Liver (tissue), 8 donors: ENCODE measurements at regions not wholly inside any gene's neighbourhood (a gene's known extent, or its start where the extent isn't known, plus 50 kb on each side); places are given as distances from the start of the nearest gene placed in this dataset.

Experiments used
- DNase-seq: peaks from one replicate; pipeline ENCODE4 v3.0.0-alpha.2; 2017; ENCODE audit warnings: low spot score
- H3K27ac ChIP-seq, 2 donors: one replicate each; pipeline ENCODE4 v1.7.0; 2013; ENCODE audit warnings: inconsistent platforms in 2 of 2, low read length in 2 of 2, control low read depth in 1 of 2, low read depth in 1 of 2, mild to moderate bottlenecking in 1 of 2
- H3K27me3 ChIP-seq, 4 donors: one replicate each; pipeline versions ENCODE4 v1.6.1 to v1.7.0; 2013; ENCODE audit warnings: low read length in 3 of 4, inconsistent platforms in 1 of 4, mild to moderate bottlenecking in 1 of 4, moderate library complexity in 1 of 4; ENCODE audit not compliant: control insufficient read depth in 4 of 4, insufficient read depth in 4 of 4
- H3K36me3 ChIP-seq, 4 donors: one replicate each; pipeline versions ENCODE4 v1.6.1 to v1.7.0; 2013; ENCODE audit warnings: low read length in 3 of 4, mild to moderate bottlenecking in 3 of 4, low read depth in 1 of 4, moderate library complexity in 1 of 4; ENCODE audit not compliant: control insufficient read depth in 4 of 4, insufficient read depth in 3 of 4
- H3K4me1 ChIP-seq, 4 donors: one replicate each; pipeline versions ENCODE4 v1.6.1 to v1.7.0; 2013; ENCODE audit warnings: low read length in 3 of 4, mild to moderate bottlenecking in 3 of 4, moderate library complexity in 1 of 4; ENCODE audit not compliant: control insufficient read depth in 4 of 4, insufficient read depth in 4 of 4
- H3K4me3 ChIP-seq, 3 donors: one replicate each; pipeline versions ENCODE4 v1.6.1 to v1.7.0; 2013; ENCODE audit warnings: low read length in 3 of 3, control low read depth in 1 of 3, low read depth in 1 of 3, mild to moderate bottlenecking in 1 of 3
- H3K9ac ChIP-seq, 2 donors: one replicate each; pipeline ENCODE4 v1.7.0; 2013; ENCODE audit warnings: low read length in 2 of 2, mild to moderate bottlenecking in 2 of 2, moderate library complexity in 2 of 2, control low read depth in 1 of 2, low read depth in 1 of 2
- H3K9me3 ChIP-seq, 4 donors: one replicate each; pipeline versions ENCODE4 v1.6.1 to v1.7.0; 2013; ENCODE audit warnings: low read length in 3 of 4; ENCODE audit not compliant: control insufficient read depth in 4 of 4
- CTCF ChIP-seq: fragments of 150-350 bp; IDR thresholded peaks from 2 replicates; pipeline ENCODE4 v1.5.1; 2017; ENCODE audit warnings: improper control_type of control experiment, low read depth, low read length; ENCODE audit not compliant: missing input control
- EGR1 ChIP-seq, 2 donors: IDR thresholded peaks; 2 replicates each; pipeline ENCODE4 v1.6.1; 2016 to 2018; ENCODE audit warnings: antibody characterized with exemption in 2 of 2, low read depth in 2 of 2
- FOXA1 ChIP-seq: IDR thresholded peaks from 2 replicates; pipeline ENCODE4 v1.6.1; 2016; ENCODE audit warnings: antibody characterized with exemption
- FOXA2 ChIP-seq: IDR thresholded peaks from 2 replicates; pipeline ENCODE4 v1.6.1; 2016; ENCODE audit warnings: antibody characterized with exemption
- GABPA ChIP-seq, 2 donors: IDR thresholded peaks in 1 of 2; conservative IDR thresholded peaks in 1 of 2; 2 replicates each; pipeline ENCODE4 v1.6.1; 2016; ENCODE audit warnings: antibody characterized with exemption in 2 of 2, mild to moderate bottlenecking in 1 of 2, moderate library complexity in 1 of 2
- HNF4A ChIP-seq, 2 donors: conservative IDR thresholded peaks; 2 replicates each; pipeline ENCODE4 v1.6.1; 2016; ENCODE audit warnings: antibody characterized with exemption in 2 of 2, mild to moderate bottlenecking in 2 of 2
- HNF4G ChIP-seq: IDR thresholded peaks from 2 replicates; pipeline ENCODE4 v1.6.1; 2016; ENCODE audit warnings: antibody characterized with exemption
- JUND ChIP-seq, 2 donors: IDR thresholded peaks; 2 replicates each; pipeline ENCODE4 v1.6.1; 2016; ENCODE audit warnings: antibody characterized with exemption in 2 of 2
- MAX ChIP-seq: IDR thresholded peaks from 2 replicates; pipeline ENCODE4 v1.6.1; 2016; ENCODE audit warnings: antibody characterized with exemption
- NR2F2 ChIP-seq: IDR thresholded peaks from 2 replicates; pipeline ENCODE4 v1.6.1; 2016; ENCODE audit warnings: antibody characterized with exemption
- RAD21 ChIP-seq, 2 donors: IDR thresholded peaks; 2 replicates each; pipeline ENCODE4 v1.6.1; 2016; ENCODE audit warnings: antibody characterized with exemption in 2 of 2, mild to moderate bottlenecking in 2 of 2
- REST ChIP-seq: IDR thresholded peaks from 2 replicates; pipeline ENCODE4 v1.6.1; 2016; ENCODE audit warnings: antibody characterized with exemption, mild to moderate bottlenecking
- RXRA ChIP-seq, 2 donors: IDR thresholded peaks; 2 replicates each; pipeline ENCODE4 v1.6.1; 2017 to 2018; ENCODE audit warnings: antibody characterized with exemption in 2 of 2, mild to moderate bottlenecking in 1 of 2
- SP1 ChIP-seq: IDR thresholded peaks from 2 replicates; pipeline ENCODE4 v1.6.1; 2018; ENCODE audit warnings: antibody characterized with exemption, mild to moderate bottlenecking
- TAF1 ChIP-seq: conservative IDR thresholded peaks from 2 replicates; pipeline ENCODE4 v1.6.1; 2016; ENCODE audit warnings: antibody characterized with exemption, mild to moderate bottlenecking
- YY1 ChIP-seq: IDR thresholded peaks from 2 replicates; pipeline ENCODE4 v1.6.1; 2016; ENCODE audit warnings: antibody characterized with exemption, mild to moderate bottlenecking
- ZBTB33 ChIP-seq: IDR thresholded peaks from 2 replicates; pipeline ENCODE4 v1.6.1; 2016; ENCODE audit warnings: antibody characterized with exemption
- WGBS: extraction: QIAGEN DNeasy Blood & Tissue Kit; methylation state at CpG from one replicate; pipeline ENCODE4 v1.1.7; 2013; 5-methylcytosine and 5-hydroxymethylcytosine counted together
- TF ChIP-seq, protein P1 (sequence below): IDR thresholded peaks from 2 replicates; pipeline ENCODE4 v1.6.1; 2016; ENCODE audit warnings: antibody characterized with exemption
- donor health status: healthy.
- donor health status: healthy.
- donor health status: healthy.
- donor health status: healthy.
- donor health status: healthy.

DNA sequence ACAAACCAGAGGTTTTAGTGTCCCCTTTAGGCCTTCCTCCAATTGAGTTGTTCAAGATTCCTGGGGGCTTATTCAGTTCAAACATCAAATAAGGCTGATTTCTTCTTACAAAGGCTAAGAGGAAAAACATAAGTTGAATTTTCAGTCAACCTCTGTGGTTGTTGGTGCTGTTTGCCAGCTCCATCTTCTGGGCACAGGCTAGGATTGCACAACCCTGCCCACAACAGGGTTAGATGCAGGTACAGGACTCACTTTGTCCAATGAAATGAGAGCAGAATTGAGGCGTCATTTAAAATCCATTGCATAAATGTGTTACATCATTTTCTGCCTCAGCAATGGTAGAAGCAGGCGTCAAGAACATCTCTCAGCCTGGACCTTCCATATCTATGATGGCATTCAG is 173.3 kb downstream of the PMP22 start:
- no peak overlapping the region for H3K27ac ChIP-seq
- no peaks in the 10 kb centered on the region for H3K4me1 ChIP-seq
- 74% methylated on average over 2 of the region's 2 CpGs for WGBS
- no peak overlapping the region for H3K9ac ChIP-seq
- H3K36me3 ChIP-seq: no peaks in the 10 kb centered on the region
- DNase-seq: no peak
- TF ChIP-seq RAD21 (IDR thresholded peaks at IDR 0.05) (peak; percentile 53 to 59), TAF1 (no peak)
- no peaks in the 10 kb centered on the region for H3K9me3 ChIP-seq
- H3K27me3 ChIP-seq: peaks cover 0 to 3% (median 1%) of the 10 kb centered on the region in 4 donors
- H3K4me3 ChIP-seq: no peak overlapping the region

GRCh38 chr17:15090533-15090932 is 174.6 kb downstream of the PMP22 start:
- WGBS: 82% methylated on average over 8 of the region's 8 CpGs
- H3K9ac ChIP-seq: no peak overlapping the region

DNA sequence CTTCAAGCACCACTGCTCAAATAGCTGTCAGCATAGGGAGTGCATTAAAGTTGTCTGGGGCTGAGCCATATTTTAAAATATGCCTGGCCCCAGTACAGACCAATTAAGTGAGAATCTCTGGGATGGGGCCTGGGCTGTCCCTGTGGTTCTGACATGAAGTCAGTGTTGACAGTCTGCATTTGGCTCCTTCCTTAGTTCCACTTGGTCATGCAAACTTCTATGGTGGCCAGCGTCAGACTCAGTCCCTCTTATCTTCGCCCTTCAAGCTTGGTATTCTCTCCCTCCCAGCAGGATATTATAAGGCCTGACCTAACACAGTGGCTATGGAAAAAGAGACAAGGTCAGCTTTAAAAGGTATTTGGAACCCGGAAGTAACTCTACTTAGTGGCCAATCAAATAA is 177.2 kb downstream of the PMP22 start:
- TF ChIP-seq REST (no peak), ZBTB33 (no peak), YY1 (no peak), FOXA2 (no peak), GABPA (IDR thresholded peaks at IDR 0.05 in 1 of 2, conservative IDR thresholded peaks at IDR 0.05 in 1 of 2) (no peak), MAX (no peak), RXRA (IDR thresholded peaks at IDR 0.05) (no peak)
- TF ChIP-seq, protein P1, sequence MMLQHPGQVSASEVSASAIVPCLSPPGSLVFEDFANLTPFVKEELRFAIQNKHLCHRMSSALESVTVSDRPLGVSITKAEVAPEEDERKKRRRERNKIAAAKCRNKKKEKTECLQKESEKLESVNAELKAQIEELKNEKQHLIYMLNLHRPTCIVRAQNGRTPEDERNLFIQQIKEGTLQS: no peak
- H3K36me3 ChIP-seq: no peaks in the 10 kb centered on the region
- no peak for DNase-seq
- H3K4me3 ChIP-seq: no peak overlapping the region
- WGBS: 79% methylated on average over 3 of the region's 3 CpGs
- H3K27ac ChIP-seq: no peak overlapping the region
- no peak overlapping the region for H3K9ac ChIP-seq
- no peaks in the 10 kb centered on the region for H3K9me3 ChIP-seq
- peaks cover 0 to 4% (median 3%) of the 10 kb centered on the region in 4 donors for H3K27me3 ChIP-seq
- H3K4me1 ChIP-seq: no peaks in the 10 kb centered on the region

More at GRCh38 chr17:15090533-15090932, 174.6 kb downstream of the PMP22 start:
- H3K9me3 ChIP-seq: no peaks in the 10 kb centered on the region
- no peak overlapping the region for H3K27ac ChIP-seq
- H3K36me3 ChIP-seq: no peaks in the 10 kb centered on the region
- TF ChIP-seq RAD21 (IDR thresholded peaks at IDR 0.05) (no peak), FOXA2 (no peak), HNF4G (no peak), SP1 (no peak), MAX (no peak), CTCF (no peak), JUND (IDR thresholded peaks at IDR 0.05) (no peak), EGR1 (IDR thresholded peaks at IDR 0.05; ENCODE audit: low read depth in 2 of 2) (no peak), TAF1 (no peak), HNF4A (conservative IDR thresholded peaks at IDR 0.05) (no peak), NR2F2 (no peak), FOXA1 (no peak), RXRA (IDR thresholded peaks at IDR 0.05) (no peak)
- no peak for DNase-seq
- no peak overlapping the region for H3K4me3 ChIP-seq
- H3K4me1 ChIP-seq: no peaks in the 10 kb centered on the region
- peaks cover 0 to 3% (median 1%) of the 10 kb centered on the region in 4 donors for H3K27me3 ChIP-seq
